ENCODE measurements at regions not wholly inside any gene's neighbourhood (a gene's known extent, or its start where the extent isn't known, plus 50 kb on each side); places are given as distances from the start of the nearest gene placed in this dataset.

GRCh38 chr7:1290679-1291356 is 58.1 kb downstream of the UNCX start:
- TF ChIP-seq, protein P1, sequence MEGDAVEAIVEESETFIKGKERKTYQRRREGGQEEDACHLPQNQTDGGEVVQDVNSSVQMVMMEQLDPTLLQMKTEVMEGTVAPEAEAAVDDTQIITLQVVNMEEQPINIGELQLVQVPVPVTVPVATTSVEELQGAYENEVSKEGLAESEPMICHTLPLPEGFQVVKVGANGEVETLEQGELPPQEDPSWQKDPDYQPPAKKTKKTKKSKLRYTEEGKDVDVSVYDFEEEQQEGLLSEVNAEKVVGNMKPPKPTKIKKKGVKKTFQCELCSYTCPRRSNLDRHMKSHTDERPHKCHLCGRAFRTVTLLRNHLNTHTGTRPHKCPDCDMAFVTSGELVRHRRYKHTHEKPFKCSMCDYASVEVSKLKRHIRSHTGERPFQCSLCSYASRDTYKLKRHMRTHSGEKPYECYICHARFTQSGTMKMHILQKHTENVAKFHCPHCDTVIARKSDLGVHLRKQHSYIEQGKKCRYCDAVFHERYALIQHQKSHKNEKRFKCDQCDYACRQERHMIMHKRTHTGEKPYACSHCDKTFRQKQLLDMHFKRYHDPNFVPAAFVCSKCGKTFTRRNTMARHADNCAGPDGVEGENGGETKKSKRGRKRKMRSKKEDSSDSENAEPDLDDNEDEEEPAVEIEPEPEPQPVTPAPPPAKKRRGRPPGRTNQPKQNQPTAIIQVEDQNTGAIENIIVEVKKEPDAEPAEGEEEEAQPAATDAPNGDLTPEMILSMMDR (IDR thresholded peaks at IDR 0.05; ENCODE audit: borderline replicate concordance, insufficient read depth, low read depth, low read length) = no peak
- no peak overlapping the region for H3K4me3 ChIP-seq (ENCODE audit: low read depth, low read length)

DNA sequence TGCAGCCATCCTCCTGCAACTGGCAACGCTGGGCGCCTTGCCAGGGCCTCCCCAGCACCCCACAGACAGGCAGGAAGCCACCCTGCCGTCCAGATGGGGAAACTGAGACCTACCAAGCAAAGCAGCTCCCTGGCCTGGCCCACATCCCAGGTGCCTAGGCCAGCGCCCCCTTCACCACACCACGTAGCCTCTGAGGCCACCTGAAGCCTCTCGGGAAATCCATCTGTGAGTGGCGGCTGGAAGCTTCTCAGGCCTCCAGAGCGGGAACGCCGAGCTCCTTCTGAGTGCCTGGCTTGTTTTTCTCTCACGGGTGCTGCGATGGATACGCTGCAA is 58.7 kb downstream of the UNCX start:
- no peak overlapping the region for H3K4me3 ChIP-seq (ENCODE audit: low read depth, low read length)
- TF ChIP-seq, protein P1 (IDR thresholded peaks at IDR 0.05; ENCODE audit: borderline replicate concordance, insufficient read depth, low read depth, low read length) = no peak

GRCh38 chr7:1291845-1292765 is 59.4 kb downstream of the UNCX start:
- no peak overlapping the region for H3K4me3 ChIP-seq (ENCODE audit: low read depth, low read length)

DNA sequence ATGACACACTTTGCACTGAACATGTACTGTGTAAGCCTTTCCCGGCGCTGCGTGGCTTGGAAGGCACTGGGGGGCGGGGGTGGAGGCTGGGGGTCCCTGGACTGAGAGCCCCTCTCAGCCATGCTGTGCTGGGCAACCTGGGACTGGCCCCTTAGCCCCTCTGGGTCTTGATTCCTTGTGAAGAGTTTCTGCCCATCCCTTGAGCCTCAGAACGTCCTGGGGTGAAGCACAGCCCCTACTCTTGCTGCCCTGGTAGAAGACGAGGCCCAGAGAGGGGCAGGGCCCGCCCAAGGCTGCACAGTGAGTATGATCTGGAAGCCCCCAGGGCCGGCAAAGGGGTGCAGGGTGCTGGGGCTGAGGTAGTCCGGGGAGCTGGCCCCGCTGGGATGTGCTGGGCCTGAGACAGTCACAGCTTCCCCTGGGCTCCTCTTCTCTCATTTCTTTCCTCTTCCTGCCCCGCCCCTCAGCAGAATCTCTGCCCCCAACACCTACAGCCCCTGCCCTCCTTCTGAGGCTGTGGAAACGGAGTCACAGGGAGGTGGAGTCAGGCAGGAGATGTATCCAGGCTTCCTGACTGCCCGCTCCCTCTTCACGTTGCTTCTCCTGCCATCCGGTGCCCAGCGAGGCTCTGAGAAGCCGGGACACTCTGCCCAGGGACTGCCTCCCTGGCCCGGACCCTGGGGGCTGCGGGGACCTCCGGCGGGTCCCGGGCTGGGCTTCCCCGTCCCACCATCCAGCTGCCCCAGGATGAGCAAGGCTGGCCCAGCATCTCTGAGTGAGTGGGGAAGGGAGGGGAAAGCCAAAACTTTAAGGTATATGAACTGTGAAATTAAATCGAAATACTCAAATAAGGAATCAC is 60.5 kb downstream of the UNCX start:
- TF ChIP-seq, protein P1 (IDR thresholded peaks at IDR 0.05; ENCODE audit: borderline replicate concordance, insufficient read depth, low read depth, low read length) = no peak

More at GRCh38 chr7:1291845-1292765, 59.4 kb downstream of the UNCX start:
- TF ChIP-seq, protein P1 (IDR thresholded peaks at IDR 0.05; ENCODE audit: borderline replicate concordance, insufficient read depth, low read depth, low read length) = no peak

GRCh38 chr7:1293950-1294411 is 61.3 kb downstream of the UNCX start:
- TF ChIP-seq, protein P1 (IDR thresholded peaks at IDR 0.05; ENCODE audit: borderline replicate concordance, insufficient read depth, low read depth, low read length) = no peak
- no peak overlapping the region for H3K4me3 ChIP-seq (ENCODE audit: low read depth, low read length)

More for the DNA sequence above, 60.5 kb downstream of the UNCX start:
- H3K4me3 ChIP-seq (ENCODE audit: low read depth, low read length) = no peak overlapping the region

DNA sequence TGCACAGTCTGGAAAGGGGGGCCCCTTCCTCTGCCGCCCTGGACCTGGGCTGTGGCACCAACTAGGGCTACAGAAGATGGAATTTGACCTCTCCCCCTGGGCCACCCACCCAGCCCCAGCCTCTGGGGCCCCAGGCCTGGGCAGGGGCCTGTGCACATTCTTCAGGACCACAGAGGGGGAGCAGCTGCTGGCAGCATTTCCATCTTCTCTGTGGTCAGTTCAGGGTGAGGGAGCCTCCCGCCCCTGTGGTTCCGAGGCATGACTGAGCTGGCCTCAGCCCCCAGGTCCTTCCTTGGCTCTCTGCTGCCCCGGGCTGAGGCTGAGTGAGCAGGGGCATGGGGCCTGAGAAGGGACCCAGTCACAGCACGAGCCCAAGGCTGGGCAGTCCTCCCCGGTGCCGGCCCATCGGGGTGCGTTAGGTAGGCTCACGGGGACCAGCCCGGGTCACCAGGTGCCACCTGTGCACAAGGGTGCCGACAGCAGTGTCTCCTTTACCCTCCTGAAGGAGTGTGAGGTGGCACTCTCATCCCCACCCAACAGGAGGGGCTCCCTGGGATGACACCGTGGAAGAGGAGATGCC is 63.2 kb downstream of the UNCX start:
- TF ChIP-seq, protein P1 (IDR thresholded peaks at IDR 0.05; ENCODE audit: borderline replicate concordance, insufficient read depth, low read depth, low read length) = no peak
- H3K4me3 ChIP-seq (ENCODE audit: low read depth, low read length) = no peak overlapping the region

All from GM12875 (cell line).